GM23338 (cell line): ENCODE measurements at regions not wholly inside any gene's neighbourhood (a gene's known extent, or its start where the extent isn't known, plus 50 kb on each side); places are given as distances from the start of the nearest gene placed in this dataset.

Experiments
- CTCF ChIP-seq, 2 experiments: fragments of 200-600 bp in 1 of 2; sonication (generic) in 1 of 2; conservative IDR thresholded peaks; 2 replicates each; pipeline versions ENCODE4 v1.5.1 to v1.6.1; 2016 to 2017; ENCODE audit warnings: antibody characterized with exemption in 2 of 2, low read depth in 2 of 2, mild to moderate bottlenecking in 2 of 2, moderate library complexity in 1 of 2
- EZH2 ChIP-seq: fragments of 200-600 bp; sonication (generic); IDR thresholded peaks from one replicate; pipeline ENCODE4 v1.8.0; 2017; ENCODE audit warnings: antibody characterized with exemption, mild to moderate bottlenecking, low read depth; ENCODE audit not compliant: unreplicated experiment
- EZH2phosphoT487 ChIP-seq: fragments of 200-600 bp; sonication (generic); IDR thresholded peaks from one replicate; pipeline ENCODE4 v1.8.1; 2018; ENCODE audit warnings: antibody characterized with exemption; ENCODE audit not compliant: unreplicated experiment

- TF ChIP-seq CTCF (conservative IDR thresholded peaks at IDR 0.05; ENCODE audit: low read depth in 2 of 2) (peak; percentile 45 to 57), EZH2 (no peak), EZH2phosphoT487 (no peak)
These were observed 139.9 kb downstream of the CCDC71L start for GRCh38 chr7:106520962-106521514.
